ENCODE measurements at regions not wholly inside any gene's neighbourhood (a gene's known extent, or its start where the extent isn't known, plus 50 kb on each side); places are given as distances from the start of the nearest gene placed in this dataset.

DNA sequence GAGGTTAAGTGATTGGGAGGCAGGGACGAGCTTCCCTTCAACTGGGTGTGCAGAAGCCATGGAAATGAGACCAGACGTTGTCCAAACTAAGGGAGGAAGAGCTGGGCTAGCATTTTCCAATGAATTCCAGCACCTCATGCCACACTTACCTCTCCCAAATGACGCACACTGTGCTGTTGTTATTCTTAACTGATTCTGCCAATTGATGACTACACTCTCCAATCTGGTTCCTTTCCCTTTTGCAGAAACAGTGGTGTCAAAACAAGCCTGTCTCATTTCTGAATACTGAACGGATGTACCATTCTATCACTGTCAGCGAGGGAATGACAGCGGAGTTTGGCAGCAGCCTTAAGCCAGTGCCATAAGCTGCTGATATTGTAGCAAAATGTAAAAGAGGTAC, 380.5 kb upstream of the HNRNPA3 start:
- no peak overlapping the region for H3K4me3 Mint-ChIP-seq (ENCODE audit: unreplicated experiment)
- H3K9me3 Mint-ChIP-seq (ENCODE audit: unreplicated experiment): no peaks in the 10 kb centered on the region
- no peak for DNase-seq
- no peaks in the 10 kb centered on the region for H3K36me3 Mint-ChIP-seq (ENCODE audit: unreplicated experiment)
- H3K27ac Mint-ChIP-seq (ENCODE audit: unreplicated experiment): no peak overlapping the region
- H3K27me3 Mint-ChIP-seq (ENCODE audit: unreplicated experiment): no peaks in the 10 kb centered on the region
- H3K4me1 Mint-ChIP-seq (ENCODE audit: low read depth, unreplicated experiment): peaks cover 2% of the 10 kb centered on the region
- TF ChIP-seq, protein P1, sequence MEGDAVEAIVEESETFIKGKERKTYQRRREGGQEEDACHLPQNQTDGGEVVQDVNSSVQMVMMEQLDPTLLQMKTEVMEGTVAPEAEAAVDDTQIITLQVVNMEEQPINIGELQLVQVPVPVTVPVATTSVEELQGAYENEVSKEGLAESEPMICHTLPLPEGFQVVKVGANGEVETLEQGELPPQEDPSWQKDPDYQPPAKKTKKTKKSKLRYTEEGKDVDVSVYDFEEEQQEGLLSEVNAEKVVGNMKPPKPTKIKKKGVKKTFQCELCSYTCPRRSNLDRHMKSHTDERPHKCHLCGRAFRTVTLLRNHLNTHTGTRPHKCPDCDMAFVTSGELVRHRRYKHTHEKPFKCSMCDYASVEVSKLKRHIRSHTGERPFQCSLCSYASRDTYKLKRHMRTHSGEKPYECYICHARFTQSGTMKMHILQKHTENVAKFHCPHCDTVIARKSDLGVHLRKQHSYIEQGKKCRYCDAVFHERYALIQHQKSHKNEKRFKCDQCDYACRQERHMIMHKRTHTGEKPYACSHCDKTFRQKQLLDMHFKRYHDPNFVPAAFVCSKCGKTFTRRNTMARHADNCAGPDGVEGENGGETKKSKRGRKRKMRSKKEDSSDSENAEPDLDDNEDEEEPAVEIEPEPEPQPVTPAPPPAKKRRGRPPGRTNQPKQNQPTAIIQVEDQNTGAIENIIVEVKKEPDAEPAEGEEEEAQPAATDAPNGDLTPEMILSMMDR (IDR thresholded peaks at IDR 0.05; ENCODE audit: partially characterized antibody, unreplicated experiment): no peak

DNA sequence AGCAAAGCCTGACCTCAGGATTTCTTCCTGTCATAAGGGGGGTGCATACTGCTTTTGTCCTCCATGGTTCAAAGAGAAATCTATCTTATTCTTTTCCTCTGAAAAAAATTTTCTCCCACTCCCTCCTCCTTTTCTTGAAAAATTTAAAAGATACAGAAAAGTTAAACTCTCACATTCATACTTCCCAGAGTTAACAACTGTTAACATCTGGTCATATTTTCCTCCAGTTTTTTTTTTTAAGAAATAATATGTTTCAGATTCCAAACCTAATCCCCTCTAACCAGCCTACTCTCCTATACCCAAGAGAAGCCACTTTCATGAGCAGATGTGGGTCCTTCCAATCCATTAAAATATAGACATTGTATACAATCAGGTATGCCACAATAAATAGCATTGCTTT, 378.9 kb upstream of the HNRNPA3 start:
- no peaks in the 10 kb centered on the region for H3K27me3 Mint-ChIP-seq (ENCODE audit: unreplicated experiment)
- H3K4me1 Mint-ChIP-seq (ENCODE audit: low read depth, unreplicated experiment): peaks cover 2% of the 10 kb centered on the region
- H3K9me3 Mint-ChIP-seq (ENCODE audit: unreplicated experiment): no peaks in the 10 kb centered on the region
- no peak overlapping the region for H3K4me3 Mint-ChIP-seq (ENCODE audit: unreplicated experiment)
- TF ChIP-seq, protein P1 (IDR thresholded peaks at IDR 0.05; ENCODE audit: partially characterized antibody, unreplicated experiment): no peak
- DNase-seq: no peak
- no peaks in the 10 kb centered on the region for H3K36me3 Mint-ChIP-seq (ENCODE audit: unreplicated experiment)
- no peak overlapping the region for H3K27ac Mint-ChIP-seq (ENCODE audit: unreplicated experiment)

DNA sequence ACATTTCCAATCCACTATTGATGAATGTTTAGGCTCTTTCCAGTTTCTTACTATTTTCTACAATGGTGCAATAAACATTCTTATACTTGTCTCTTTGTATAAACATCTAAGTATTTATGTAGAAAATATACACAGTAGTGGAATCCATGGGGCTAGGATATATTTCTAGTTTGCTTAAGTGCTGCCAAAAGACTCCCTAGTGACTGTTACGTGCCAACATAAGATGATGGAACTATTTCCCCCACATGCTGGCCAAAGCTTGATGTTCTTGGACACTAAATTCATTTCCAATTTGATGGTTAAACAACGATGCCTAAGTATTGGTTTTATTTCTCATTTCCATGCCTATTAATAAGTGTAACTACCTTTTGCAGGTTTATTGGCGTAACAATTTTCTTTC, 378.4 kb upstream of the HNRNPA3 start:
- DNase-seq: no peak
- Mint-ChIP-seq H3K4me3 (ENCODE audit: unreplicated experiment) (no peak overlapping the region), H3K9me3 (ENCODE audit: unreplicated experiment) (no peaks in the 10 kb centered on the region), H3K36me3 (ENCODE audit: unreplicated experiment) (no peaks in the 10 kb centered on the region), H3K27me3 (ENCODE audit: unreplicated experiment) (peaks cover 3% of the 10 kb centered on the region), H3K4me1 (ENCODE audit: low read depth, unreplicated experiment) (peaks cover 2% of the 10 kb centered on the region), H3K27ac (ENCODE audit: unreplicated experiment) (no peak overlapping the region)
- TF ChIP-seq, protein P1 (IDR thresholded peaks at IDR 0.05; ENCODE audit: partially characterized antibody, unreplicated experiment): no peak

DNA sequence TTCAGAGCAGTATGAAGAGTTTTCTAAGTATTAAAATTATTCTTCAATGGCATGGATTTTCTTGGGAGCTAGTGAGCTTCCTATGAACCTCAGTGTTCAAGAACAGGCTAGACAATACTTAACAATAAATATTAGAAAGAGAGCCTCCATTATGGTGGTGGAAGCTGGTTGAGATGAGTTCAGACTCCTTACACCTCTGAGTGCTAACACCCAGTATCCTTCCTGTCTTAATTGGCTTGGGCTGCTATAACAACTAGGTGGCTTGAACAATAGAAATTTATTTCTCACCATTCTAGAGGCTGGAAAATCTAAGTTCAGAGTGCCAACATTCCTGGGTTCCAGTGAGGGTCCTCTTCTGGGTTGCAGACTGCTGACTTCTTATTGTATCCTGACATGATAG, 369.4 kb upstream of the HNRNPA3 start:
- Mint-ChIP-seq H3K4me1 (ENCODE audit: low read depth, unreplicated experiment) (no peaks in the 10 kb centered on the region), H3K27ac (ENCODE audit: unreplicated experiment) (no peak overlapping the region), H3K4me3 (ENCODE audit: unreplicated experiment) (no peak overlapping the region), H3K9me3 (ENCODE audit: unreplicated experiment) (no peaks in the 10 kb centered on the region), H3K27me3 (ENCODE audit: unreplicated experiment) (peaks cover 3% of the 10 kb centered on the region), H3K36me3 (ENCODE audit: unreplicated experiment) (no peaks in the 10 kb centered on the region)
- DNase-seq: no peak
- TF ChIP-seq, protein P1 (IDR thresholded peaks at IDR 0.05; ENCODE audit: partially characterized antibody, unreplicated experiment): no peak

DNA sequence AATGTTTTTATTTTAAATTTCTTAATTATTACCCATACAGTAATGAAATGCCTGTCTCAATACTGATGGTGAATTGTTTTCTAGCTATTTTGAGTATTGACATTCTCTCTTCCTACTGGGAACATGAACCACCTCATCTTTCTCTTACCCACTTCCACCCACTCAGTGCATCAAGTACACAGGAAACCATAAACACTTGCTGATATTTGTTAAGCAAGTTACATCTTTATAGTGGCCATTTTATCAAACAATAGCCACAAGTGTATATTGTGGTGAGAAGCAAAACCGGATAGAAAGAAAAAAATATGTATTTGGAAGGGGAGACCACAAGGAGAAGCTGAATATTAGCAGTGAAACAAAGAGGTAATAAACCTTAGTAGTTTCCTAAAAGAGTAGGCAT, 368.1 kb upstream of the HNRNPA3 start:
- no peak for DNase-seq
- Mint-ChIP-seq H3K9me3 (ENCODE audit: unreplicated experiment) (no peaks in the 10 kb centered on the region), H3K36me3 (ENCODE audit: unreplicated experiment) (no peaks in the 10 kb centered on the region), H3K4me1 (ENCODE audit: low read depth, unreplicated experiment) (no peaks in the 10 kb centered on the region), H3K27ac (ENCODE audit: unreplicated experiment) (no peak overlapping the region), H3K27me3 (ENCODE audit: unreplicated experiment) (no peaks in the 10 kb centered on the region), H3K4me3 (ENCODE audit: unreplicated experiment) (no peak overlapping the region)
- TF ChIP-seq, protein P1 (IDR thresholded peaks at IDR 0.05; ENCODE audit: partially characterized antibody, unreplicated experiment): no peak
